PC-9 (cell line): ENCODE measurements at regions not wholly inside any gene's neighbourhood (a gene's known extent, or its start where the extent isn't known, plus 50 kb on each side); places are given as distances from the start of the nearest gene placed in this dataset.

Experiments
- EZH2 ChIP-seq: fragments of 200-600 bp; sonication (generic); IDR thresholded peaks from 2 replicates; pipeline ENCODE4 v1.8.0; 2017; ENCODE audit warnings: antibody characterized with exemption, low read depth
- TF ChIP-seq, protein P1 (sequence below): fragments of 200-600 bp; sonication (generic); conservative IDR thresholded peaks from 2 replicates; pipeline ENCODE4 v1.6.1; 2017; ENCODE audit warnings: mixed run types, antibody characterized with exemption, mild to moderate bottlenecking, moderate library complexity

DNA sequence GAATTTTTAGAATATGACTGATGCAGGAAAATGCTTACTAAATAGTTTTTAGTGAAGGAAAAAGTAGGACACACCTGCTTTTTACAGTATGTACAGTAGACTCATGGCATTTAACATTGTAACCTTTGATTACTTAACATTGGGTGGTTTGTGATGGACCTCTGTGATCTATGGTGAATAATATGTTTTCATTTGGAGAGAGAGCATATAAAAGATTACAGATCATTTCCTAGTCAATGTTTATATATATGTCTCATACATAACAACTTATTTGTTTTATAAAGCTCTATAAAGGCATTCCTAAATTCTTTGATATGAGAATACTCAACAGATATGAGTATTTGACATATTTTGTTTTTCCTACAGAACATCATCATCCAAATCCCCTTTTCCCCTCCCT is 129.3 kb upstream of the PDE7B start:
- TF ChIP-seq, protein P1, sequence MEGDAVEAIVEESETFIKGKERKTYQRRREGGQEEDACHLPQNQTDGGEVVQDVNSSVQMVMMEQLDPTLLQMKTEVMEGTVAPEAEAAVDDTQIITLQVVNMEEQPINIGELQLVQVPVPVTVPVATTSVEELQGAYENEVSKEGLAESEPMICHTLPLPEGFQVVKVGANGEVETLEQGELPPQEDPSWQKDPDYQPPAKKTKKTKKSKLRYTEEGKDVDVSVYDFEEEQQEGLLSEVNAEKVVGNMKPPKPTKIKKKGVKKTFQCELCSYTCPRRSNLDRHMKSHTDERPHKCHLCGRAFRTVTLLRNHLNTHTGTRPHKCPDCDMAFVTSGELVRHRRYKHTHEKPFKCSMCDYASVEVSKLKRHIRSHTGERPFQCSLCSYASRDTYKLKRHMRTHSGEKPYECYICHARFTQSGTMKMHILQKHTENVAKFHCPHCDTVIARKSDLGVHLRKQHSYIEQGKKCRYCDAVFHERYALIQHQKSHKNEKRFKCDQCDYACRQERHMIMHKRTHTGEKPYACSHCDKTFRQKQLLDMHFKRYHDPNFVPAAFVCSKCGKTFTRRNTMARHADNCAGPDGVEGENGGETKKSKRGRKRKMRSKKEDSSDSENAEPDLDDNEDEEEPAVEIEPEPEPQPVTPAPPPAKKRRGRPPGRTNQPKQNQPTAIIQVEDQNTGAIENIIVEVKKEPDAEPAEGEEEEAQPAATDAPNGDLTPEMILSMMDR, result no peak
- TF ChIP-seq EZH2, result no peak
